ENCODE measurements at regions not wholly inside any gene's neighbourhood (a gene's known extent, or its start where the extent isn't known, plus 50 kb on each side); places are given as distances from the start of the nearest gene placed in this dataset.

- H3K9me1 ChIP-seq (ENCODE audit: control insufficient read depth, insufficient read depth, low read length) = no peaks in the 10 kb centered on the region
- ChIA-PET CTCF (ENCODE audit: low intra/inter-chr PET ratio) (no interaction called here), POLR2A (interaction anchor here (0.6 to 1.2 kb wide), 2 partner anchors 10 to 12 kb away, joined by 4 to 5 read pairs; no protein-coding TSS in a partner anchor)
- H3K4me3 ChIP-seq = no peak overlapping the region
- in situ Hi-C loops (cut with MboI) = no loop called here
- TF ChIP-seq ZNF12 (CRISPR knock-in tag; IDR thresholded peaks at IDR 0.05) (no peak), MAFF (IDR thresholded peaks at IDR 0.05; ENCODE audit: low read length) (no peak), AFF4 (CRISPR knock-in tag; IDR thresholded peaks at IDR 0.05) (no peak), ZBED1 (IDR thresholded peaks at IDR 0.05) (no peak), CBX5 (IDR thresholded peaks at IDR 0.05; ENCODE audit: borderline replicate concordance, low read depth) (no peak), DNMT1 (IDR thresholded peaks at IDR 0.05) (no peak), RHOXF2B (CRISPR knock-in tag; conservative IDR thresholded peaks at IDR 0.05) (no peak)
- no peak overlapping the region for H2AFZ ChIP-seq (ENCODE audit: low read depth, low read length)
- DNase-seq (ENCODE audit: extremely low read depth in 1 of 4, low spot score in 3 of 4) = no peak
- H3K4me2 ChIP-seq (ENCODE audit: insufficient read depth, low read length) = no peak overlapping the region
- no peaks in the 10 kb centered on the region for H3K36me3 ChIP-seq (ENCODE audit: control insufficient read depth, insufficient read depth, low read length)
- H4K20me1 ChIP-seq (replicated peaks; ENCODE audit: control insufficient read depth, insufficient read depth, low read length) = no peaks in the 10 kb centered on the region
- H3K4me1 ChIP-seq (replicated peaks in 1 of 2; ENCODE audit: control insufficient read depth in 2 of 2, insufficient read depth in 2 of 2, low read length in 2 of 2) = no peaks in the 10 kb centered on the region
- H3K9me3 ChIP-seq (replicated peaks; ENCODE audit: control insufficient read depth, insufficient read depth, low read depth, low read length) = no peaks in the 10 kb centered on the region
- ATAC-seq = no peak
- H3K9ac ChIP-seq (ENCODE audit: insufficient read depth in 1 of 2, low read depth in 2 of 2, low read length in 2 of 2) = no peak overlapping the region
- intact Hi-C loops (cut with micrococcal nuclease) = no loop called here
- H3K27me3 ChIP-seq (ENCODE audit: control insufficient read depth in 2 of 2, insufficient read depth in 2 of 2, low read length in 2 of 2) = peaks cover 0 to 2% of the 10 kb centered on the region in 2 experiments; a peak in 2 of 5 replicates
- 0% methylated on average over 1 of the region's 1 CpG for WGBS (ENCODE audit: insufficient coverage, low coverage, missing lambda C conversion rate)
- BruUV-seq (replicated peaks) = no TSS peak
- H3K79me2 ChIP-seq (ENCODE audit: control insufficient read depth, insufficient read depth, low read length) = no peaks in the 10 kb centered on the region
- no peak for FAIRE-seq
- H3K27ac ChIP-seq (ENCODE audit: extremely low read depth, low read depth, low read length) = no peak overlapping the region
Measured at GRCh38 chr9:6090277-6091210, 75.1 kb upstream of the RANBP6 start.
